ENCODE measurements at regions not wholly inside any gene's neighbourhood (a gene's known extent, or its start where the extent isn't known, plus 50 kb on each side); places are given as distances from the start of the nearest gene placed in this dataset.

- no peak for DNase-seq
These were observed 542.0 kb downstream of the DHX35 start for GRCh38 chr20:39503902-39504709.

- DNase-seq = no peak
These were observed 530.2 kb downstream of the DHX35 start for GRCh38 chr20:39492223-39492797.

GRCh38 chr20:39491711-39492110 lies 529.6 kb downstream of the DHX35 start:
- no peak for DNase-seq

- DNase-seq = no peak
These were observed 527.9 kb downstream of the DHX35 start for GRCh38 chr20:39489986-39490560.

- DNase-seq = no peak
These were observed 518.3 kb downstream of the DHX35 start for GRCh38 chr20:39480276-39481043.

- DNase-seq = no peak
These were observed 517.2 kb downstream of the DHX35 start for GRCh38 chr20:39479196-39479810.

GRCh38 chr20:39474879-39475278 lies 512.7 kb downstream of the DHX35 start:
- no peak for DNase-seq

- DNase-seq = no peak
These were observed 511.4 kb downstream of the DHX35 start for GRCh38 chr20:39473536-39473935.

- DNase-seq = no peak
These were observed 506.6 kb downstream of the DHX35 start for GRCh38 chr20:39468703-39469102.

GRCh38 chr20:39464238-39464637 lies 502.1 kb downstream of the DHX35 start:
- no peak for DNase-seq

- DNase-seq = no peak
These were observed 500.3 kb downstream of the DHX35 start for GRCh38 chr20:39462416-39462945.

GRCh38 chr20:39458452-39458851 lies 496.3 kb downstream of the DHX35 start:
- DNase-seq = no peak

GRCh38 chr20:39453890-39454289 lies 491.7 kb downstream of the DHX35 start:
- no peak for DNase-seq

- DNase-seq = no peak
These were observed 490.6 kb downstream of the DHX35 start for GRCh38 chr20:39452583-39453340.

- no peak for DNase-seq
These were observed 489.2 kb downstream of the DHX35 start for GRCh38 chr20:39451386-39451785.

GRCh38 chr20:39446397-39446796 lies 484.3 kb downstream of the DHX35 start:
- DNase-seq = no peak

GRCh38 chr20:39445095-39445494 lies 483.0 kb downstream of the DHX35 start:
- DNase-seq = no peak

- DNase-seq = no peak
These were observed 471.3 kb downstream of the DHX35 start for GRCh38 chr20:39433466-39433865.

- DNase-seq = no peak
These were observed 469.1 kb downstream of the DHX35 start for GRCh38 chr20:39431091-39431880.

- DNase-seq = no peak
These were observed 467.6 kb downstream of the DHX35 start for GRCh38 chr20:39429726-39430125.
